ACC112 (cell line): ENCODE measurements at regions not wholly inside any gene's neighbourhood (a gene's known extent, or its start where the extent isn't known, plus 50 kb on each side); places are given as distances from the start of the nearest gene placed in this dataset.

Experiments used
- H2AFZ ChIP-seq: fragments of 200-600 bp; sonication (generic); one replicate; pipeline ENCODE4 v1.6.0; 2017; ENCODE audit warnings: antibody characterized with exemption, low read length; ENCODE audit not compliant: unreplicated experiment
- H3K27ac ChIP-seq: fragments of 200-600 bp; sonication (generic); 2 replicates; pipeline ENCODE4 v1.5.1; 2014; ENCODE audit warnings: low read depth, mild to moderate bottlenecking, antibody characterized with exemption, low read length, moderate library complexity
- H3K27me3 ChIP-seq: fragments of 200-600 bp; sonication (generic); 2 replicates; pipeline ENCODE4 v1.6.1; 2014; ENCODE audit warnings: mild to moderate bottlenecking, antibody characterized with exemption, low read length, moderate library complexity, mixed read lengths; ENCODE audit not compliant: insufficient read depth
- H3K36me3 ChIP-seq: fragments of 200-600 bp; sonication (generic); 2 replicates; pipeline ENCODE4 v1.6.1; 2016; ENCODE audit warnings: mild to moderate bottlenecking, antibody characterized with exemption, low read length, moderate library complexity, mixed read lengths; ENCODE audit not compliant: insufficient read depth
- H3K4me1 ChIP-seq: fragments of 200-600 bp; sonication (generic); one replicate; pipeline ENCODE4 v1.6.1; 2016; ENCODE audit warnings: low read length, mixed read lengths; ENCODE audit not compliant: insufficient read depth, unreplicated experiment, control insufficient read depth
- H3K4me3 ChIP-seq: fragments of 200-600 bp; sonication (generic); 2 replicates; pipeline ENCODE4 v1.5.1; 2014; ENCODE audit warnings: mild to moderate bottlenecking, low read depth, low read length
- H3K79me2 ChIP-seq: fragments of 200-600 bp; sonication (generic); one replicate; pipeline ENCODE4 v1.6.0; 2016; ENCODE audit warnings: low read length; ENCODE audit not compliant: control insufficient read depth, unreplicated experiment, insufficient read depth

GRCh38 chr12:118558941-118559340 lies 182.6 kb downstream of the SUDS3 start:
- H3K27me3 ChIP-seq: no peaks in the 10 kb centered on the region
- H3K4me3 ChIP-seq: no peak overlapping the region
- H3K27ac ChIP-seq: no peak overlapping the region
- no peaks in the 10 kb centered on the region for H3K79me2 ChIP-seq
- no peaks in the 10 kb centered on the region for H3K4me1 ChIP-seq
- no peak overlapping the region for H2AFZ ChIP-seq
- H3K36me3 ChIP-seq: no peaks in the 10 kb centered on the region

GRCh38 chr12:118560733-118561132 lies 184.4 kb downstream of the SUDS3 start:
- H3K27ac ChIP-seq: no peak overlapping the region
- no peaks in the 10 kb centered on the region for H3K79me2 ChIP-seq
- no peak overlapping the region for H2AFZ ChIP-seq
- no peaks in the 10 kb centered on the region for H3K4me1 ChIP-seq
- no peak overlapping the region for H3K4me3 ChIP-seq
- H3K27me3 ChIP-seq: no peaks in the 10 kb centered on the region
- H3K36me3 ChIP-seq: no peaks in the 10 kb centered on the region

GRCh38 chr12:118571730-118572129 lies 195.4 kb downstream of the SUDS3 start:
- H2AFZ ChIP-seq: no peak overlapping the region
- no peaks in the 10 kb centered on the region for H3K4me1 ChIP-seq
- no peak overlapping the region for H3K27ac ChIP-seq
- H3K4me3 ChIP-seq: no peak overlapping the region
- no peaks in the 10 kb centered on the region for H3K79me2 ChIP-seq
- no peaks in the 10 kb centered on the region for H3K27me3 ChIP-seq
- H3K36me3 ChIP-seq: no peaks in the 10 kb centered on the region

DNA sequence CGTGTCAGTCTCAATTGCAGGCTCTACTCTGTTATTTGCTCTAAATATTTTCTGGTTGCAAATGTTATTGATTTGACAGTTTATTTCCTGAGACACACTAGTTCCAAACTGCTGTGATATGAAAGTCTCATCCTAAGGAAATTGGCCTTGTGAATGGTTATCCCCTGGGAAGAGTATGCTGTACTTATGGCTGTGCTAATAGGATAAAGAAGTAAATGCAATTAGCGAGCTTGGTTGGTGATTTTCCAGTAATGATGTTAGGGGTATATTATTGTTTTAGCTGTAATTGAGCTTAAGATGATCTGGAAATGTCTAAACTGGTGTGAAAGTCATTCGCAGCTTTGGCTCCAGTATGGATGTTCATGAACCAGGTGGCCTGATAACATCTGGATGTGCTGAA lies 197.9 kb downstream of the SUDS3 start:
- H3K79me2 ChIP-seq: no peaks in the 10 kb centered on the region
- H3K36me3 ChIP-seq: no peaks in the 10 kb centered on the region
- no peak overlapping the region for H2AFZ ChIP-seq
- no peak overlapping the region for H3K27ac ChIP-seq
- H3K4me3 ChIP-seq: no peak overlapping the region
- H3K27me3 ChIP-seq: no peaks in the 10 kb centered on the region
- H3K4me1 ChIP-seq: no peaks in the 10 kb centered on the region

DNA sequence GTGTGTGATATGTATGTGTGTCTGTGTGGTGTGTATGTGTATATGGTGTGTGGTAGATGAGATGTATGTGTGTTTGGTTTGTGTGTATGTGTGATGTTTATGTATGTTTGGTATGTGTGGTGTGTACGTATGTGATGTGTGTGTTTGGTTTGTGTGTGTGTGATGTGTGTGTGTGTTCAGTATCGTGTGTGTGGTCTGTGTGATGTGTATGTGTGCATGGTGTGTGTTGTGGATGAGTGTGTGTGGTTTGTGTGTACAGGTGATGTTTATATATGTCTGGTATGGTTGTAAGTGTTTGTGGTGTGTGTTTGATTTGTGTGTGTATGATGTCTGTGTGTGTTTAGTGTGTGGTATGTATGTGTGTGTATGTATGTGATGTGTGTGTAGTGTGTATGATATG lies 199.4 kb downstream of the SUDS3 start:
- H3K4me3 ChIP-seq: no peak overlapping the region
- H3K36me3 ChIP-seq: no peaks in the 10 kb centered on the region
- no peak overlapping the region for H2AFZ ChIP-seq
- no peaks in the 10 kb centered on the region for H3K79me2 ChIP-seq
- no peaks in the 10 kb centered on the region for H3K27me3 ChIP-seq
- no peak overlapping the region for H3K27ac ChIP-seq
- H3K4me1 ChIP-seq: no peaks in the 10 kb centered on the region

- H3K36me3 ChIP-seq: no peaks in the 10 kb centered on the region
- no peak overlapping the region for H2AFZ ChIP-seq
Measured at GRCh38 chr12:118581371-118581770, 205.0 kb downstream of the SUDS3 start.

GRCh38 chr12:118582863-118583262 lies 206.5 kb downstream of the SUDS3 start:
- no peak overlapping the region for H3K4me3 ChIP-seq
- no peaks in the 10 kb centered on the region for H3K4me1 ChIP-seq
- H2AFZ ChIP-seq: no peak overlapping the region
- H3K27ac ChIP-seq: no peak overlapping the region
- H3K79me2 ChIP-seq: no peaks in the 10 kb centered on the region
- no peaks in the 10 kb centered on the region for H3K36me3 ChIP-seq
- H3K27me3 ChIP-seq: no peaks in the 10 kb centered on the region

More at GRCh38 chr12:118581371-118581770, 205.0 kb downstream of the SUDS3 start:
- Histone ChIP-seq H3K4me1 (no peaks in the 10 kb centered on the region), H3K4me3 (no peak overlapping the region), H3K79me2 (no peaks in the 10 kb centered on the region), H3K27me3 (no peaks in the 10 kb centered on the region), H3K27ac (no peak overlapping the region)

GRCh38 chr12:118586433-118586832 lies 210.1 kb downstream of the SUDS3 start:
- Histone ChIP-seq H3K27ac (no peak overlapping the region), H3K27me3 (no peaks in the 10 kb centered on the region), H3K4me1 (no peaks in the 10 kb centered on the region), H2AFZ (no peak overlapping the region), H3K36me3 (no peaks in the 10 kb centered on the region), H3K4me3 (no peak overlapping the region), H3K79me2 (no peaks in the 10 kb centered on the region)

DNA sequence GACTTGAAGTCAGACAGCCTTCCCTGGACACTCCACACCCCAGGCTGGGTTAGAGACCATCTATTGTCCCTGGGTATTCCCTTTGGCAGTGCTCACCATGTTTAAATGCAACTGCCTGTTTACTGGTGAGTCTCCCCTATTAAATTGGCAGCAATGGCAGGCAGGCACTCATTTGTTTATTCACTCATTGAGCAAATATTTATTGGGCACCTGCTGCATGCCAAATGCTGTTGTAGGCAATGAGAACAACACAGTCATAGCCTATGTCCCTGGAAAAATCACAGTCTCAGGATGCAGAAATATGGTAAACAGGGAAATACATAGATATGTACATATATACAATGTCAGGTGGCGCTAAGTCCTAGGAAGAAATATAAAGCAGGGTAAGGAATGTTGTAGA lies 212.8 kb downstream of the SUDS3 start:
- Histone ChIP-seq H2AFZ (no peak overlapping the region), H3K4me1 (no peaks in the 10 kb centered on the region), H3K4me3 (no peak overlapping the region), H3K36me3 (no peaks in the 10 kb centered on the region), H3K79me2 (no peaks in the 10 kb centered on the region), H3K27me3 (no peaks in the 10 kb centered on the region), H3K27ac (no peak overlapping the region)

DNA sequence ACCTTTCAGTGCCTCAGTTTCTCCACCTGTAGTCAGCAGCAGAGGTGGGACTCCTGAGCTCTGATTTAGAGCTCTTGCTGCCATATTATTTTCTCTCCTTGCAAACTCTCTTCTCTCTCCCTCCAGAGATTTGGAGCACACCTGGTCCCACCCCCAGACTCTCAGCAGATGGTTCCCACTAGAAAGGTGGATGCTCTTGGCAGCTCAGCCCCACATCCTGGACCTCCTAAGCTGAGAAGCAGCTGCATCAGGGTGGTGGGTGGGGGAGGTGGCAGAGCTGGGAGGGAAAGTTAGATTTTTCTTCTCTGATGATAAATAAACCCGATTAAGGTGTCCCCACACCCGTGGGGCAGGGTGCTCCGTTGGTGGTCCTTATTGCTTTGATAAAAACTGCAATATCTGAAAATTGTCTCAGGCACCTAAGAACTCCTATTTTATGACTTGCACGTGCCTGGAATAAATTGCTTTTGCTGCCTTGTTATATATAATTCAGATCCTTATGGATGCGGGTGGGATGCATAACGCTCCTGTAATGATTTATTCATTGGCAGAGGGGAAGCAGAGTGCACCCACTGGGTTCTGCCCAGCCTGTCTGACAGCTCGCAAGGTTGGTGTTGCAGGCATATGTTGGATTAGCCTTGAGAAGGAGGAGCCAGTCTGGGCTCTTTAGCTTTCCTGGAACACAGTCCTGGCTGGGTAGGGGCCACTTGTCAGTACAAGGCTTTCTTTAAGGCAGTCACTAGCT lies 214.2 kb downstream of the SUDS3 start:
- no peaks in the 10 kb centered on the region for H3K79me2 ChIP-seq
- no peaks in the 10 kb centered on the region for H3K36me3 ChIP-seq
- H3K27ac ChIP-seq: no peak overlapping the region
- no peaks in the 10 kb centered on the region for H3K27me3 ChIP-seq
- no peak overlapping the region for H2AFZ ChIP-seq
- no peaks in the 10 kb centered on the region for H3K4me1 ChIP-seq
- no peak overlapping the region for H3K4me3 ChIP-seq

GRCh38 chr12:118603610-118604361 lies 227.4 kb downstream of the SUDS3 start:
- Histone ChIP-seq H3K79me2 (no peaks in the 10 kb centered on the region), H3K27ac (no peak overlapping the region), H2AFZ (no peak overlapping the region)

More at GRCh38 chr12:118603610-118604361, 227.4 kb downstream of the SUDS3 start:
- Histone ChIP-seq H3K4me1 (no peaks in the 10 kb centered on the region), H3K27me3 (no peaks in the 10 kb centered on the region), H3K4me3 (no peak overlapping the region), H3K36me3 (no peaks in the 10 kb centered on the region)
